Activated T-cell treated with anti-CD3 and anti-CD28 coated beads, Interleukin-2, amount 50 U/mL, for 72 hours (primary cell): ENCODE measurements at regions not wholly inside any gene's neighbourhood (a gene's known extent, or its start where the extent isn't known, plus 50 kb on each side); places are given as distances from the start of the nearest gene placed in this dataset.

Experiments
- ATAC-seq, 2 donors: fragments of 150-1000 bp; cut with Tn5 transposase; replicated peaks in 1 of 2; 2 replicates each; pipeline ENCODE4 v1.10.0; 2021; ENCODE audit warnings: moderate library complexity in 2 of 2, mild to moderate bottlenecking in 1 of 2
- DNase-seq, 2 donors: peaks; one replicate each; pipeline ENCODE4 v3.0.0; 2021 to 2022; ENCODE audit warnings: mixed read lengths in 1 of 2
- H3K27ac Mint-ChIP-seq: one replicate; pipeline ENCODE4 v1.8.0; 2022; ENCODE audit warnings: mild to moderate bottlenecking, moderate library complexity, mixed read lengths
- H3K27me3 Mint-ChIP-seq: one replicate; pipeline ENCODE4 v1.8.0; 2022; ENCODE audit warnings: low read depth, mixed read lengths
- H3K36me3 Mint-ChIP-seq, 2 donors: one replicate each; pipeline ENCODE4 v1.8.0; 2022; ENCODE audit warnings: mixed read lengths in 2 of 2, mild to moderate bottlenecking in 1 of 2; ENCODE audit not compliant: insufficient read depth in 2 of 2
- H3K4me1 Mint-ChIP-seq: one replicate; pipeline ENCODE4 v1.8.0; 2022; ENCODE audit warnings: low read depth, mixed read lengths
- H3K4me3 Mint-ChIP-seq, 2 donors: one replicate each; pipeline ENCODE4 v1.8.0; 2022; ENCODE audit warnings: mild to moderate bottlenecking in 2 of 2, mixed read lengths in 2 of 2, moderate library complexity in 2 of 2
- H3K9me3 Mint-ChIP-seq, 2 donors: one replicate each; pipeline ENCODE4 v1.8.0; 2022; ENCODE audit warnings: mixed read lengths in 2 of 2

GRCh38 chr12:46884362-46884761 is 58.6 kb upstream of the SLC38A4 start:
- Mint-ChIP-seq H3K36me3 (no peaks in the 10 kb centered on the region), H3K4me3 (no peak overlapping the region), H3K9me3 (peaks cover 0 to 2% of the 10 kb centered on the region in 2 donors), H3K27ac (no peak overlapping the region), H3K27me3 (peaks cover 6% of the 10 kb centered on the region), H3K4me1 (no peaks in the 10 kb centered on the region)
- DNase-seq (no peak), ATAC-seq (no peak)

- Mint-ChIP-seq H3K27ac (no peak overlapping the region), H3K4me3 (no peak overlapping the region), H3K36me3 (peaks cover 0 to 2% of the 10 kb centered on the region in 2 donors), H3K27me3 (no peaks in the 10 kb centered on the region), H3K4me1 (no peaks in the 10 kb centered on the region), H3K9me3 (no peaks in the 10 kb centered on the region)
- DNase-seq (no peak), ATAC-seq (no peak)
Measured at GRCh38 chr12:46886541-46887041, 60.8 kb upstream of the SLC38A4 start.

GRCh38 chr12:46887870-46888269 is 62.1 kb upstream of the SLC38A4 start:
- Mint-ChIP-seq H3K4me1 (no peaks in the 10 kb centered on the region), H3K36me3 (peaks cover 0 to 2% of the 10 kb centered on the region in 2 donors), H3K27me3 (no peaks in the 10 kb centered on the region), H3K9me3 (no peaks in the 10 kb centered on the region), H3K27ac (no peak overlapping the region), H3K4me3 (no peak overlapping the region)
- no peak for ATAC-seq
- no peak for DNase-seq

- H3K27ac Mint-ChIP-seq, result no peak overlapping the region
- ATAC-seq, result no peak
- H3K9me3 Mint-ChIP-seq, result no peaks in the 10 kb centered on the region
- H3K4me3 Mint-ChIP-seq, result no peak overlapping the region
- H3K36me3 Mint-ChIP-seq, result peaks cover 0 to 2% of the 10 kb centered on the region in 2 donors
- no peak for DNase-seq
- H3K4me1 Mint-ChIP-seq, result no peaks in the 10 kb centered on the region
- H3K27me3 Mint-ChIP-seq, result peaks cover 1% of the 10 kb centered on the region
Measured at GRCh38 chr12:46888568-46888967, 62.8 kb upstream of the SLC38A4 start.

GRCh38 chr12:46891306-46891705 is 65.5 kb upstream of the SLC38A4 start:
- Mint-ChIP-seq H3K4me3 (no peak overlapping the region), H3K27ac (no peak overlapping the region), H3K36me3 (peaks cover 0 to 2% of the 10 kb centered on the region in 2 donors), H3K9me3 (no peaks in the 10 kb centered on the region), H3K4me1 (no peaks in the 10 kb centered on the region), H3K27me3 (peaks cover 12% of the 10 kb centered on the region)
- no peak for DNase-seq
- ATAC-seq, result no peak

- ATAC-seq (no peak), DNase-seq (no peak)
- Mint-ChIP-seq H3K4me3 (no peak overlapping the region), H3K27ac (no peak overlapping the region), H3K27me3 (peaks cover 12% of the 10 kb centered on the region), H3K4me1 (peaks cover 6% of the 10 kb centered on the region), H3K36me3 (peaks cover 2% of the 10 kb centered on the region in 2 donors), H3K9me3 (peaks cover 0 to 2% of the 10 kb centered on the region in 2 donors)
Measured at GRCh38 chr12:46892034-46892705, 66.4 kb upstream of the SLC38A4 start.

- peaks cover 4 to 6% of the 10 kb centered on the region in 2 donors for H3K9me3 Mint-ChIP-seq
- no peak for DNase-seq
- H3K36me3 Mint-ChIP-seq, result peaks cover 2 to 4% of the 10 kb centered on the region in 2 donors
- no peak overlapping the region for H3K4me3 Mint-ChIP-seq
- peaks cover 13% of the 10 kb centered on the region for H3K4me1 Mint-ChIP-seq
- H3K27me3 Mint-ChIP-seq, result peaks cover 14% of the 10 kb centered on the region
- ATAC-seq, result no peak
- no peak overlapping the region for H3K27ac Mint-ChIP-seq
Measured at GRCh38 chr12:46892887-46893286, 67.1 kb upstream of the SLC38A4 start.

GRCh38 chr12:46893434-46893833 is 67.6 kb upstream of the SLC38A4 start:
- Mint-ChIP-seq H3K36me3 (peaks cover 2 to 7% of the 10 kb centered on the region in 2 donors), H3K27ac (no peak overlapping the region), H3K27me3 (peaks cover 17% of the 10 kb centered on the region), H3K9me3 (peaks cover 5 to 8% of the 10 kb centered on the region in 2 donors), H3K4me1 (peaks cover 18% of the 10 kb centered on the region), H3K4me3 (no peak overlapping the region)
- DNase-seq, result no peak
- no peak for ATAC-seq

- H3K4me1 Mint-ChIP-seq, result peaks cover 24% of the 10 kb centered on the region
- DNase-seq (no peak), ATAC-seq (no peak)
- H3K9me3 Mint-ChIP-seq, result peaks cover 7 to 8% of the 10 kb centered on the region in 2 donors
- no peak overlapping the region for H3K27ac Mint-ChIP-seq
- no peak overlapping the region for H3K4me3 Mint-ChIP-seq
- H3K27me3 Mint-ChIP-seq, result peaks cover 17% of the 10 kb centered on the region
- peaks cover 1 to 7% of the 10 kb centered on the region in 2 donors for H3K36me3 Mint-ChIP-seq
Measured at GRCh38 chr12:46895726-46896125, 69.9 kb upstream of the SLC38A4 start.

GRCh38 chr12:46896680-46897079 is 70.9 kb upstream of the SLC38A4 start:
- no peak for DNase-seq
- no peak overlapping the region for H3K4me3 Mint-ChIP-seq
- H3K4me1 Mint-ChIP-seq, result peaks cover 29% of the 10 kb centered on the region
- no peak for ATAC-seq
- H3K9me3 Mint-ChIP-seq, result peaks cover 7 to 8% of the 10 kb centered on the region in 2 donors
- peaks cover 1 to 7% of the 10 kb centered on the region in 2 donors for H3K36me3 Mint-ChIP-seq
- H3K27ac Mint-ChIP-seq, result no peak overlapping the region
- H3K27me3 Mint-ChIP-seq, result peaks cover 17% of the 10 kb centered on the region

- DNase-seq, result no peak
- H3K27ac Mint-ChIP-seq, result peak overlapping the region; percentile 20
- peaks cover 29% of the 10 kb centered on the region for H3K4me1 Mint-ChIP-seq
- peaks cover 7 to 8% of the 10 kb centered on the region in 2 donors for H3K9me3 Mint-ChIP-seq
- peaks cover 17% of the 10 kb centered on the region for H3K27me3 Mint-ChIP-seq
- no peak for ATAC-seq
- H3K36me3 Mint-ChIP-seq, result peaks cover 1 to 7% of the 10 kb centered on the region in 2 donors
- H3K4me3 Mint-ChIP-seq, result peak overlapping the region in 1 of 2 donors; percentile 14
Measured at GRCh38 chr12:46898152-46898931, 72.5 kb upstream of the SLC38A4 start.

GRCh38 chr12:46898989-46899388 is 73.2 kb upstream of the SLC38A4 start:
- Mint-ChIP-seq H3K4me1 (peaks cover 29% of the 10 kb centered on the region), H3K36me3 (peaks cover 1 to 7% of the 10 kb centered on the region in 2 donors), H3K27me3 (peaks cover 11% of the 10 kb centered on the region), H3K9me3 (peaks cover 7 to 8% of the 10 kb centered on the region in 2 donors), H3K27ac (no peak overlapping the region), H3K4me3 (no peak overlapping the region)
- DNase-seq (no peak), ATAC-seq (no peak)

GRCh38 chr12:46900734-46901463 is 75.1 kb upstream of the SLC38A4 start:
- peaks cover 1 to 7% of the 10 kb centered on the region in 2 donors for H3K36me3 Mint-ChIP-seq
- H3K4me1 Mint-ChIP-seq, result peaks cover 29% of the 10 kb centered on the region
- H3K9me3 Mint-ChIP-seq, result peaks cover 7 to 8% of the 10 kb centered on the region in 2 donors
- H3K27ac Mint-ChIP-seq, result peak overlapping the region; percentile 30
- peaks cover 11% of the 10 kb centered on the region for H3K27me3 Mint-ChIP-seq
- ATAC-seq, result no peak
- no peak for DNase-seq
- no peak overlapping the region for H3K4me3 Mint-ChIP-seq
